K562 (cell line): ENCODE measurements at regions not wholly inside any gene's neighbourhood (a gene's known extent, or its start where the extent isn't known, plus 50 kb on each side); places are given as distances from the start of the nearest gene placed in this dataset.
A peak's percentile ranks its signal among the peaks of the same experiment; 100 is the strongest.

ENCODE experiments used
- ATAC-seq: fragments of 200-7000 bp; cut with Tn5 transposase; 3 replicates; pipeline ENCODE4 v1.9.1; 2020; ENCODE audit warnings: moderate library complexity
- BruUV-seq: library from RNA; stranded (reverse); fragments of 400-500 nt; replicated peaks from 2 replicates; lab custom pipeline; 2021; lab: Mats Ljungman, UMichigan
- CTCF ChIA-PET: fragments of 300-600 bp; formaldehyde crosslinking; extraction: SDS; loops from one replicate; lab custom pipeline; 2021; ENCODE audit warnings: low intra/inter-chr PET ratio; lab: Yijun Ruan, JAX
- POLR2A ChIA-PET: fragments of 300-600, 350-650 bp; sonication (Branson Sonifier 250); formaldehyde crosslinking; extraction: SDS; loops from one replicate; lab custom pipeline; 2021; ENCODE audit warnings: antibody characterized with exemption, inconsistent platforms; lab: Yijun Ruan, JAX
- DNase-seq, 4 experiments: peaks; one replicate each; pipeline versions ENCODE4 v3.0.0 to v3.0.0-alpha.2; 2011 to 2018; ENCODE audit warnings: low spot score in 3 of 4, mixed read lengths in 3 of 4; ENCODE audit errors: extremely low read depth in 1 of 4
- FAIRE-seq: peaks from 2 replicates; lab custom pipeline; 2011; peaks lifted over from hg19 to GRCh38; lab: Jason Lieb, UNC
- H2AFZ ChIP-seq: 2 replicates; pipeline ENCODE4 v1.6.0; 2011; ENCODE audit warnings: low read depth, low read length, control low read depth, inconsistent platforms
- H3K27ac ChIP-seq: fragments of 200-600 bp; 3 replicates; pipeline ENCODE4 v1.8.0; 2011; ENCODE audit warnings: low read depth, mild to moderate bottlenecking, control low read depth, inconsistent platforms, low read length, moderate library complexity, mixed read lengths; ENCODE audit errors: extremely low read depth
- H3K27me3 ChIP-seq, 2 experiments: fragments of 300-600 bp in 1 of 2; 2 replicates in 1 of 2; 3 replicates in 1 of 2; pipeline versions ENCODE4 v1.6.0 to v1.8.0; 2011; ENCODE audit warnings: inconsistent platforms in 2 of 2, low read length in 2 of 2, mild to moderate bottlenecking in 1 of 2, mixed read lengths in 1 of 2, moderate library complexity in 1 of 2; ENCODE audit not compliant: control insufficient read depth in 2 of 2, insufficient read depth in 2 of 2
- H3K36me3 ChIP-seq: fragments of 300-600 bp; 3 replicates; pipeline ENCODE4 v1.8.0; 2011; ENCODE audit warnings: mild to moderate bottlenecking, low read length, inconsistent platforms; ENCODE audit not compliant: control insufficient read depth, insufficient read depth
- H3K4me1 ChIP-seq, 2 experiments: fragments of 200-600 bp in 1 of 2; replicated peaks in 1 of 2; 2 replicates in 1 of 2; 3 replicates in 1 of 2; pipeline versions ENCODE4 v1.5.1 to v1.8.0; 2011; ENCODE audit warnings: inconsistent platforms in 2 of 2, low read length in 2 of 2, mild to moderate bottlenecking in 1 of 2, mixed read lengths in 1 of 2, moderate library complexity in 1 of 2; ENCODE audit not compliant: control insufficient read depth in 2 of 2, insufficient read depth in 2 of 2
- H3K4me2 ChIP-seq: 2 replicates; pipeline ENCODE4 v1.6.1; 2011; ENCODE audit warnings: low read length, control low read depth, inconsistent platforms, mixed read lengths; ENCODE audit not compliant: insufficient read depth
- H3K4me3 ChIP-seq: fragments of 200-600 bp; sonication (generic), shearing (Covaris generic); 2 replicates; pipeline ENCODE4 v1.5.1; 2016; ENCODE audit warnings: control low read depth, inconsistent platforms
- H3K79me2 ChIP-seq: fragments of 200-600 bp; 3 replicates; pipeline ENCODE4 v1.8.0; 2011; ENCODE audit warnings: low read length, inconsistent platforms; ENCODE audit not compliant: control insufficient read depth, insufficient read depth
- H3K9ac ChIP-seq, 2 experiments: 2 replicates each; pipeline versions ENCODE4 v1.6.0 to v1.6.1; 2011; ENCODE audit warnings: low read depth in 2 of 2, low read length in 2 of 2, control low read depth in 1 of 2, inconsistent platforms in 1 of 2, mild to moderate bottlenecking in 1 of 2, mixed read lengths in 1 of 2; ENCODE audit not compliant: insufficient read depth in 1 of 2
- H3K9me1 ChIP-seq: one replicate; pipeline ENCODE4 v1.6.0; 2011; ENCODE audit warnings: inconsistent platforms, mild to moderate bottlenecking, low read length, moderate library complexity; ENCODE audit not compliant: control insufficient read depth, insufficient read depth
- H3K9me3 ChIP-seq: replicated peaks from 2 replicates; pipeline ENCODE4 v1.5.1; 2011; ENCODE audit warnings: low read depth, low read length, inconsistent platforms; ENCODE audit not compliant: control insufficient read depth, insufficient read depth
- H4K20me1 ChIP-seq: replicated peaks from 2 replicates; pipeline ENCODE4 v1.6.1; 2011; ENCODE audit warnings: low read length, inconsistent platforms, mixed read lengths; ENCODE audit not compliant: control insufficient read depth, insufficient read depth
- CBFA2T3 ChIP-seq: fragments of 450-650 bp; IDR thresholded peaks from 2 replicates; pipeline ENCODE4 v1.6.1; 2017
- CTCF ChIP-seq, 3 experiments: IDR thresholded peaks in 2 of 3; conservative IDR thresholded peaks in 1 of 3; 2 replicates each; pipeline ENCODE4 v1.5.1; 2011 to 2012; ENCODE audit warnings: low read length in 3 of 3, mild to moderate bottlenecking in 3 of 3, control low read depth in 2 of 3, improper control_type of control experiment in 1 of 3, inconsistent platforms in 1 of 3, low read depth in 1 of 3, mixed read lengths in 1 of 3, moderate library complexity in 1 of 3; ENCODE audit not compliant: insufficient read depth in 2 of 3
- FOXA1 ChIP-seq: fragments of 450-650 bp; IDR thresholded peaks from 2 replicates; pipeline ENCODE4 v1.6.1; 2016; ENCODE audit warnings: mild to moderate bottlenecking, borderline replicate concordance
- POLR2G ChIP-seq: fragments of 200-400 bp; formaldehyde crosslinking; IDR thresholded peaks from 2 replicates; pipeline ENCODE4 v1.6.1; 2017; ENCODE audit warnings: low read depth, mild to moderate bottlenecking, antibody characterized with exemption, low read length, moderate library complexity
- PREB ChIP-seq: sonication (generic); formaldehyde crosslinking; IDR thresholded peaks from 2 replicates; pipeline ENCODE4 v1.8.1; 2023; ENCODE audit warnings: mild to moderate bottlenecking, missing genetic modification reagents
- RBM14 ChIP-seq: fragments of 200-400 bp; formaldehyde crosslinking; IDR thresholded peaks from 2 replicates; pipeline ENCODE4 v1.6.1; 2018; ENCODE audit warnings: low read depth, mild to moderate bottlenecking, low read length, moderate library complexity, borderline replicate concordance; ENCODE audit not compliant: insufficient read depth
- TEAD1 ChIP-seq, 2 experiments: fragments of 450-650 bp in 1 of 2; sonication (generic) in 1 of 2; formaldehyde crosslinking; IDR thresholded peaks; 2 replicates each; pipeline versions ENCODE4 v1.4.0 to v1.8.0; 2020 to 2022; ENCODE audit warnings: mild to moderate bottlenecking in 2 of 2, missing genetic modification reagents in 1 of 2
- THRAP3 ChIP-seq: fragments of 450-650 bp; IDR thresholded peaks from 2 replicates; pipeline ENCODE4 v1.6.1; 2016; ENCODE audit warnings: mild to moderate bottlenecking, inconsistent platforms, borderline replicate concordance
- UBTF ChIP-seq, 2 experiments: IDR thresholded peaks; 2 replicates each; pipeline ENCODE4 v1.6.1; 2012; ENCODE audit warnings: improper control_type of control experiment in 2 of 2, low read depth in 2 of 2, low read length in 2 of 2, borderline replicate concordance in 1 of 2
- ZNF586 ChIP-seq: fragments of 450-650 bp; formaldehyde crosslinking; conservative IDR thresholded peaks from 2 replicates; pipeline ENCODE4 v1.4.0; 2020; ENCODE audit warnings: mild to moderate bottlenecking, moderate library complexity
- WGBS: fragments of 100-300 bp; shearing (Covaris generic); methylation state at CpG from one replicate; pipeline ENCODE4 v1.1.6; 2016; ENCODE audit warnings: low coverage, mixed read lengths; ENCODE audit not compliant: insufficient coverage; ENCODE audit errors: missing lambda C conversion rate; 5-methylcytosine and 5-hydroxymethylcytosine counted together
- in situ Hi-C: fragments of 300-500 bp; cut with MboI; formaldehyde crosslinking; loops from 4 replicates; pipeline ENCODE4 v1.15.0; 2018; ENCODE audit warnings: inconsistent platforms, mixed read lengths
- intact Hi-C: fragments of 100-400 bp; cut with micrococcal nuclease; formaldehyde crosslinking; loops from 2 replicates; pipeline ENCODE4 v1.14.2; 2022

- H3K4me2 ChIP-seq: no peak overlapping the region
- H3K4me1 ChIP-seq: no peaks in the 10 kb centered on the region
- H3K27me3 ChIP-seq: no peaks in the 10 kb centered on the region
- H2AFZ ChIP-seq: no peak overlapping the region
- BruUV-seq: no TSS peak
- FAIRE-seq: no peak
- intact Hi-C loops: no loop called here
- WGBS: 0% methylated on average over 3 of the region's 3 CpGs
- no peaks in the 10 kb centered on the region for H3K36me3 ChIP-seq
- no peaks in the 10 kb centered on the region for H3K9me1 ChIP-seq
- H3K9me3 ChIP-seq: no peaks in the 10 kb centered on the region
- in situ Hi-C loops: no loop called here
- ChIA-PET POLR2A (interaction anchor here (0.8 kb wide), 1 partner anchor 1040 kb away, joined by 3 read pairs; no protein-coding TSS in a partner anchor), CTCF (no interaction called here)
- H3K79me2 ChIP-seq: no peaks in the 10 kb centered on the region
- no peak for DNase-seq
- ATAC-seq: no peak
- H3K27ac ChIP-seq: no peak overlapping the region
- H3K4me3 ChIP-seq: no peak overlapping the region
- TF ChIP-seq POLR2G (no peak), CTCF (IDR thresholded peaks at IDR 0.05 in 2 of 3, conservative IDR thresholded peaks at IDR 0.05 in 1 of 3; ENCODE audit: insufficient read depth in 2 of 3, low read depth in 1 of 3, low read length in 3 of 3) (0 out of 6 replicates have a peak, but pooled peaks of 1 of the 3 experiments have one; percentile 8)
- H4K20me1 ChIP-seq: no peaks in the 10 kb centered on the region
- no peak overlapping the region for H3K9ac ChIP-seq
These were observed 471.1 kb upstream of the KIRREL3 start for GRCh38 chr11:127471662-127472061.

GRCh38 chr11:127470306-127470884, 469.8 kb upstream of the KIRREL3 start:
- Histone ChIP-seq H3K27me3 (no peaks in the 10 kb centered on the region), H3K36me3 (no peaks in the 10 kb centered on the region), H3K9ac (no peak overlapping the region), H4K20me1 (no peaks in the 10 kb centered on the region), H3K9me3 (no peaks in the 10 kb centered on the region), H3K9me1 (no peaks in the 10 kb centered on the region), H3K79me2 (no peaks in the 10 kb centered on the region), H3K4me1 (no peaks in the 10 kb centered on the region), H2AFZ (no peak overlapping the region), H3K4me2 (no peak overlapping the region), H3K27ac (no peak overlapping the region), H3K4me3 (no peak overlapping the region)
- in situ Hi-C loops: no loop called here
- FAIRE-seq (no peak), ATAC-seq (no peak), DNase-seq (peak in 2 of 4 experiments; percentile 0 to 8)
- ChIA-PET POLR2A (no interaction called here), CTCF (no interaction called here)
- no TSS peak for BruUV-seq
- 5% methylated on average over 4 of the region's 4 CpGs for WGBS
- intact Hi-C loops: no loop called here
- TF ChIP-seq TEAD1 (CRISPR knock-in tag; IDR thresholded peaks at IDR 0.05): no peak
- TF ChIP-seq UBTF (IDR thresholded peaks at IDR 0.05; ENCODE audit: borderline replicate concordance in 1 of 2, low read depth in 2 of 2, low read length in 2 of 2): no peak
- no peak for TF ChIP-seq ZNF586
- TF ChIP-seq RBM14: no peak
- no peak for TF ChIP-seq PREB (CRISPR knock-in tag)
- TF ChIP-seq THRAP3: no peak
- no peak for TF ChIP-seq FOXA1
- TF ChIP-seq CBFA2T3: no peak
